ENCODE measurements at regions not wholly inside any gene's neighbourhood (a gene's known extent, or its start where the extent isn't known, plus 50 kb on each side); places are given as distances from the start of the nearest gene placed in this dataset.

- TF ChIP-seq, protein P1, sequence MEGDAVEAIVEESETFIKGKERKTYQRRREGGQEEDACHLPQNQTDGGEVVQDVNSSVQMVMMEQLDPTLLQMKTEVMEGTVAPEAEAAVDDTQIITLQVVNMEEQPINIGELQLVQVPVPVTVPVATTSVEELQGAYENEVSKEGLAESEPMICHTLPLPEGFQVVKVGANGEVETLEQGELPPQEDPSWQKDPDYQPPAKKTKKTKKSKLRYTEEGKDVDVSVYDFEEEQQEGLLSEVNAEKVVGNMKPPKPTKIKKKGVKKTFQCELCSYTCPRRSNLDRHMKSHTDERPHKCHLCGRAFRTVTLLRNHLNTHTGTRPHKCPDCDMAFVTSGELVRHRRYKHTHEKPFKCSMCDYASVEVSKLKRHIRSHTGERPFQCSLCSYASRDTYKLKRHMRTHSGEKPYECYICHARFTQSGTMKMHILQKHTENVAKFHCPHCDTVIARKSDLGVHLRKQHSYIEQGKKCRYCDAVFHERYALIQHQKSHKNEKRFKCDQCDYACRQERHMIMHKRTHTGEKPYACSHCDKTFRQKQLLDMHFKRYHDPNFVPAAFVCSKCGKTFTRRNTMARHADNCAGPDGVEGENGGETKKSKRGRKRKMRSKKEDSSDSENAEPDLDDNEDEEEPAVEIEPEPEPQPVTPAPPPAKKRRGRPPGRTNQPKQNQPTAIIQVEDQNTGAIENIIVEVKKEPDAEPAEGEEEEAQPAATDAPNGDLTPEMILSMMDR (IDR thresholded peaks at IDR 0.05) = no peak
- no peak for TF ChIP-seq POLR2A (IDR thresholded peaks at IDR 0.05)
- Histone ChIP-seq H3K27ac (no peak overlapping the region), H3K4me1 (replicated peaks in 1 of 2) (no peaks in the 10 kb centered on the region), H3K36me3 (replicated peaks in 1 of 2) (no peaks in the 10 kb centered on the region), H3K9me3 (replicated peaks in 1 of 3) (no peaks in the 10 kb centered on the region), H3K4me3 (no peak overlapping the region), H3K27me3 (no peaks in the 10 kb centered on the region)
- DNase-seq = no peak
- intact Hi-C loops (cut with DNase I) = no loop called here
Observed at GRCh38 chr9:80493258-80493657, 921.5 kb downstream of the TLE4 start.

- Histone ChIP-seq H3K36me3 (replicated peaks in 1 of 2) (no peaks in the 10 kb centered on the region), H3K4me3 (no peak overlapping the region), H3K27ac (no peak overlapping the region), H3K27me3 (no peaks in the 10 kb centered on the region), H3K9me3 (replicated peaks in 1 of 3) (no peaks in the 10 kb centered on the region), H3K4me1 (replicated peaks in 1 of 2) (no peaks in the 10 kb centered on the region)
- TF ChIP-seq POLR2A (IDR thresholded peaks at IDR 0.05) = no peak
- TF ChIP-seq, protein P1 (IDR thresholded peaks at IDR 0.05) = no peak
- no peak for DNase-seq
- 37 to 66% (median 61%) methylated on average over 3 of the region's 3 CpGs for WGBS, 4 donors
- intact Hi-C loops (cut with DNase I) = no loop called here
Observed at GRCh38 chr9:80492221-80492620, 920.5 kb downstream of the TLE4 start.

GRCh38 chr9:80491086-80491696, 919.4 kb downstream of the TLE4 start:
- DNase-seq = no peak
- H3K4me1 ChIP-seq (replicated peaks in 1 of 2) = no peaks in the 10 kb centered on the region
- no peak overlapping the region for H3K27ac ChIP-seq
- WGBS, 4 donors = 82 to 89% (median 83%) methylated on average over 4 of the region's 4 CpGs
- intact Hi-C loops (cut with DNase I) = no loop called here
- TF ChIP-seq, protein P1 (IDR thresholded peaks at IDR 0.05) = no peak
- no peak for TF ChIP-seq POLR2A (IDR thresholded peaks at IDR 0.05)
- no peaks in the 10 kb centered on the region for H3K27me3 ChIP-seq
- H3K4me3 ChIP-seq = no peak overlapping the region
- H3K36me3 ChIP-seq (replicated peaks in 1 of 2) = no peaks in the 10 kb centered on the region
- no peaks in the 10 kb centered on the region for H3K9me3 ChIP-seq (replicated peaks in 1 of 3)

DNA sequence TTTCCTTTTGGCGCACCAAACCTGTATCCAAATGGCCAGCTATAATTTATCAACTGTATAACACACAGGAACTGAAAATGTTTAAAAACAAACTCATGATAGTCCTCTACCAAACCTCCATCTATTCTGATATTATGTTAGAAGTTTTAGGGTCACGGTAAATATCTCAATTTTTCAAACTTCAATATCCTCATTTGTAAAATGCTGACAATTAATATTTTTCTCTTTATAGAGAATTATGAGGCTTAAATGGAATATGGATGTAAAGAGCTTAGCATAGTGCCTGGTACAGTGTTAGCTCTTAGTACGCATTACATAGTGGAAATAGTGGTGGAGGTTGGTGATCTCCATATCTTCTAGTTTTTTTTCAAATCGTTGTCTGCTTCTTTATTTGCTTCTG, 917.6 kb downstream of the TLE4 start:
- no peak for DNase-seq
- TF ChIP-seq, protein P1 (IDR thresholded peaks at IDR 0.05) = no peak
- TF ChIP-seq POLR2A (IDR thresholded peaks at IDR 0.05) = no peak
- H3K9me3 ChIP-seq (replicated peaks in 1 of 3) = no peaks in the 10 kb centered on the region
- no peak overlapping the region for H3K4me3 ChIP-seq
- no peak overlapping the region for H3K27ac ChIP-seq
- H3K27me3 ChIP-seq = no peaks in the 10 kb centered on the region
- 83 to 87% (median 84%) methylated on average over 4 of the region's 4 CpGs for WGBS, 4 donors
- no peaks in the 10 kb centered on the region for H3K36me3 ChIP-seq (replicated peaks in 1 of 2)
- intact Hi-C loops (cut with DNase I) = no loop called here
- no peaks in the 10 kb centered on the region for H3K4me1 ChIP-seq (replicated peaks in 1 of 2)

Measured in adrenal gland (tissue), 9 donors.